GM19463 (cell line): ENCODE measurements at regions not wholly inside any gene's neighbourhood (a gene's known extent, or its start where the extent isn't known, plus 50 kb on each side); places are given as distances from the start of the nearest gene placed in this dataset.
"Not testable (repeated sequence)": the region's sequence is repeated elsewhere in the genome, so short reads cannot be mapped to it uniquely, and the experiment has no call there.

ENCODE experiments used
- ATAC-seq: cut with Tn5 transposase; IDR thresholded peaks from one replicate; pipeline ENCODE4 v1.9.1; 2021; ENCODE audit warnings: mild to moderate bottlenecking, moderate library complexity; ENCODE audit not compliant: unreplicated experiment

DNA sequence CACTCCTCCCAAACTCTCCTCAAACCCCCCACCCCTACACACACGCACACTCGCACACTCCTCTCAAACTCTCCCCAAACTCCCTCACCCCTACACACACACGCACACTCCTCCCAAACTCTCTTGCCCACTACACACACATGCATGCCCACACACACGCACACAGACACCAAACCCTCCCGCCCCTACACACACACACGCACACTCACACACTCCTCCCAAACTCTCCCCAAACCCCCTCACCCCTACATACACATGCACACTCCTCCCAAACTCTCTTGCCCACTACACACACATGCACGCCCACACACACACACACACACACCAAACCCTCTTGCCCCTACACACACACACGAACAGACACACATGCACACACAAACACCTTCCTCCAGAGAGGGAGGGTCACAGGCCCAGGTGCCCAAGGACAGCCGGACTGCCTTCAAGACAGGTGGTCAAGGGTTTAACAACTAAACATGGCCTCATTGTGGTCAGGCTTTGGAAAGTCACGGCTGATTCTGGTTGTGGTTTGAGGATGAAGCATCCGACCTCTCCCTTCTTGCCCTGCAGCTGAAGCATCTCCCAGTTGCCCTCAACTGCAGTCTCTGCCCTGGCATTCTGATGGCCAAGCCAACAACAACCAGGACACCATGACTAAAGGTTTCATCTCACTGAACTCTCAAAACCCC lies 72.3 kb upstream of the SNTG2 start:
- ATAC-seq, result no peak

DNA sequence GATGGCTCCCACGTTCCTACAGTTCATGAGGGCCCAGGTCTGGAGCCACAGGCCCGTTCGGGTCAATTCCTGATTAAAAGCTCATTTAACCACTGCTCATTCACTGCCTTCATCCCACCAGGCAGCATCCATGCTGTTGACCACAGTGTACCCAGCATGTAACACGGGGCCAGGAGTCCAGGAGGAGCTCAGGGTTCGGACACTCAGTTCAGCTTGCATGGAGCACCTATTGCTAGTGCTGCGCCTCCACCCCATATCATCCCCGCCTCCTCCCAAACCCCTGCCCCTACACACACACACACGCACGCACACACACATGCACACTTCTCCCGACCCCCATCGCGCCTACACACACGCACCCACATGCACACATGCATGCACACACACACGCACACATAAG lies 72.9 kb upstream of the SNTG2 start:
- ATAC-seq, result no peak

DNA sequence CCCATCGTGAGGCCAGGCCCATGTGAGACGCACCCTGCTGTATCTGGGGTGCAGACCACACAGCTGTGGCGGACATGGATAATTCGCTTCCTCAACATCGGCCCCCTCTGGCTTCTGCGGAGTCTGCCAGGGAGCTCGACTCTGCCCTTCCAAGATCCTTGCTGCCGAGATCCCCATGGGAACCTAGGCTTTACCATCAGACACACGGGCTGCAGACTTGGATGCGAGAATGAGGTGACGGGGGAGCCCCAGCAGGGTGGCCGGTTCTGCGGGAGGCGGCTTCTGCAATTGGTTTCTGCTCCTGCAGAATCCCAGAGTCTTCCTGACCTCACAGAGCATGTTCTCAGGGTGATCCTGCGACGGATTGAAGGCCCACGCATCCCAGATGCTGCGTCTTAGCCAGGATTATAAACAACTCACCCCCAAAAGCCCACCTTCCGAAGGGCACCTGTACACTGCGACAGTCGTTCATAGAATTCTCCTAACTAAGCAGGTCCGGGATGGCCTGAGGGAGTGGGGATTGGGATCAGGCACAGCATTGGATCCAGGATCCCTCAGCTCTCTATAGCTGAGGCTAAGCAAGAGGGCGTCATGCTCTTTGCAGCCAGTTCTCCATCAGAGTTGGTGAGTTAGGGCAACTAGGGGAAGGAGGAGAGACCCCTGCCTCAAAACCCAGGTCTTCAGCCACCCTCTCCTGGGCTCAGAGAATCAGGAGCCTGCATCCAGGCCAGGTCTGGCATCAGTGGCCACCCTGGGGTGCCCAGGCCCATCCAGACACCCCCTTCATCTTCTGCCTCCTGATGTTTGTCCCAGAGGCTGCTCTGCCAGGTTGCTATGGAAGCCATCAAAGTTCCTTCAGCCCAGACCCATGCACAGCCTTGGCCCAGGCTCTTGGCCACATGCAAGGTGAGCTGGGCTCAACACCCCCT lies 74.7 kb upstream of the SNTG2 start:
- no peak for ATAC-seq

DNA sequence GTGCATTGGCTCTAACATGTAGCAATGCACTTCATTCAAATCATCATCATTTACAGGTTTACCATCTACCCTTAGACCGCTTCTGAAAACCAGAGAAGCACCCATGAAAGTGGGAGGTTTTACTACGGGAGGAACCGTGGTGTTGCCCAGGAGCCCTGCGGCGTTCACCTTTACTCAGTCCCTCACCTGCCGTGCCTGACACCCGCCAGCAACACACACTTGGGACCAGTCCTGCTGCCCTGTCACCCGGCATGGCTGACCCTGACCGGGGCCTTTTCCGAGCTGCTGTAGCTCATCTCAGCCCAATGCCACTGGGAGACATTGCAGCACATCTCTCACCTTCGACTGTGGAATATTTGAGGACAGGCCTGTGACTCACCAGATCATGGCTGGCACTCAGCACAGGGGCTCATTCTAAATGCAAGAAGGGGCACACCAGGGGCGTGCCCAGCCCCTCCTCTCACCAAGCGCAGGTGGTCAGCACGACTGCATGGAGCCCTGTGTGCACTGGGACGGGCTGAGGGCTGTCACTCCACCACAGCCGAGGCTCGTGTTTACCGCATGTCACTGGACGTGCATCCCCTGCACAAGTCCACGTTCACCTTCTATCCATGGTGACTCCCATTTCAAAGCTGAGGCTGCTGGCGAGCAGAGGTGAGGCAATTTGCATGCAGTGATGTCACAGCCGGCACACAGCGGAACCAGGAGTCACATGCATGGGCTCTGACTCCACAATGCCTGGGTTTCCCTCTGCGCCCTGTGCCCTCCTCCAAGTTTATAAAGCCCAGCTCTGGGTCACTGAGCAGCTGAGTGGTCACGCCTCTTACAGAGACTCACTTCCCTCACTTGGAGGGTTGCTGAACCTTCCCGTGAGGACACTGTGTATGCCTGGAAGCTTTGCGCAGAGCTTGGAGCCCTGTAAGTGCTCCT lies 76.7 kb upstream of the SNTG2 start:
- ATAC-seq, result no peak

DNA sequence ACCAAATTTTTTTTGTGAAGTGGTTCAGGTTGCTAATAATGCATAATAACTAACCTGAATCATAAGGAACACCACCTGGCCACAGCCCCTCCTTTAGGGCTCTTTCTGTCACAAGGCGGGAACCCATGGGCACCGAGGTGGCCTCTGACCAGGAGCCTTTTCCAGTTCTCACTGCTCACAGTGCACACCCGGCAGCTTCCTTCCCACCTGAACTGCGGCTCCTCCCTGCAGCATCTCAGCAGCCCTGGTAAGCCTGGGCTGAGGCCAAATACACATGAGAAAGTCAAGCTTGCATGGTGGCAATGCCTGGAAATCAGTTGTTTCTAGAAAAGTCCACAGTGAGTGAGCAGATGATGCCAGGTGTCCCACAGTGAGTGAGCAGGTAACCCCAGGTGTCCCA lies 77.6 kb upstream of the SNTG2 start:
- no peak for ATAC-seq

DNA sequence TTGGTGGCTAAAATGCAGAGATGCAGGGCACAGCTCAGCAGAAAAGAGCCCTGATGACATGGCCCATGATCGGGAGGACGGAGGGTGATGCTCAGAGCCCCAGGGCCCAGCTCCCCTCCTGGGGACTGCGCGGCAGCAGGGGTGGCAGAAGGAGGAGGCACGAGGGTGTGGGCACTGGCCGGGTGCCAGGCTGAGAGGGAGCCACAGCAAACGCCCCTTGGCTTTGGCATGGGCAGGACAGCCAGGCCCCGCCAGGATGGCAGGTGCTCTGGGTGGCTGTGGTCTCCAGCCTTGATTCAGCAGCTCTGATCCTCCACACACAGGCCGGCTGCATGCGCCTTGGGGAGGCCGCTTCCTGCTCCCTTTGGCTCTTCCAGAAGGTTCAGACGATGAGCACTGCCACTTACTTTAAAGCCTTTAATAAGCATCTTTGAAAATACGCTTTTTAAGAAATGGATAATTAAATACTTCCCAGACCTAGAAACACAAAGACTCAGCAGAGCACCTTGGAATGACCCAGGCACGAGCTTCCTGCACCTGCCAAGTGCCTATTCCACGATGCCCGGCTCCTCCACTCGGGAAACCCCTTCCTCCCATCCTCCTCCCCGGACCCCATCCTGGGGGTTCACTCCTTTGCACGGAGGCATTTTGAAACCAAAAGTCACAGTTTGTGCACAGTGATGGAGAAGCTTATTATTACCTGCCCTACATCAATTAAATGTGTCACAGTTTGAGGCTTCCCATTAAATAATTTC lies 78.5 kb upstream of the SNTG2 start:
- no peak for ATAC-seq

DNA sequence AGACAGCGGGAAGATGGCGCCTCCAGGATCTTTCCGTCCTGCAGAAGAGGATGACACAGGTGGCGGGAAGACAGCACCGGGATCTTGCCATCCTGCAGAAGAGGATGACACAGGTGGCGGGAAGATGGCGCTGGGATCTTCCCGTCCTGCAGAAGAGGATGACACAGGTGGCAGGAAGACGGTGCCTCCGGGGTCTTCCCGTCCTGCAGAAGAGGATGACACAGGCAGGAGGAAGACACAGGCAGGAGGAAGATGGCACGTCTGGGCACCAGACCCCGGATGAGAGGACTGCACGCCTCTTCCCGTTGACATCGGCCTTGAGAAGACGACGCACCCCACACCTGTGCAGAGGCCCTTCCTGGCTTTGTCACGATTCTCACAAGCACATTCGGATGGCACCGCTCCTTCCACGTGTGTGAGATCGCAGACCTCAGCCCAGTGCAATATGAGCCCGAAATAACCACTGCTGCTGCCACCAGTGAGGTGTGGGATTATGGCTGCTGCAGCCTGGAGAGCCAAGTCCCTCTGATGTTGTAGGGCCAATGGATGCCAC lies 79.4 kb upstream of the SNTG2 start:
- no peak for ATAC-seq

DNA sequence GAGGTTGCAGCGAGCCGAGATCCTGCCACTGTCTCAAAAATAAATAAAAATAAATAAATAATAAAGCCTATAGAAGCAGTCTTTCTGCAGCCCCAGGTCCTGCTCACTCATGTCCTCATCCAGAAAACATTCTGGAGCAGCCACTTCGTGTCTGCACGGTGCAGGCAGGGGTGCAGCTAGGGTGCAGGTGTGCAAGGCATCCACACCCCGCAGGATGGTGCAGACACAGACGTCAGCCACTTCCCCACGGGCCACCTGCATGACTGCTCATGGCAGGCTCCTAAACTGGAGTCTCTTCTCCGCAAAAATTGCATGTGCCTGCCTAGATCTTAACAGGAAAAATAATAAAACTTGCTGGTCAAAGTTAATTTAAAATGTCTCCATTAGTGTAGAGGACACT lies 80.2 kb upstream of the SNTG2 start:
- no peak for ATAC-seq

DNA sequence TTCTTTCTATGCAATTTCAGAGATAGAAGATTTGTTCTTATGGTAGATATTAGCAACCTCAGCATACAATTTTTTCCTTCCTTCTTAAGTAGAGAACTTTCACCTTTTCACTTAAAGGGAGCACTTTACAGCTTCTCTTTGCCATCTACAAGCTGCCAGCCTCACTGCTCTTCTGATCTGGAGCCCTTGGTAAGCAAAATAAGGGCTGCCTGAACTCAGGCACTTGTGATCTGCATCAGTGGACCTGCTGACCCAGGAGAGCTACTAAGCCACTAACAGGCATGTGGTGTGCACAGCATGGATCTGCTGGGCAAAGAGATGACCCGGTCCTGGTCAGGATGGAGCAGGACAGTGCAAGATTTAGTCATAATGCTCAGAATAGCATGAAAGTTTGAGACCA lies 80.8 kb upstream of the SNTG2 start:
- no peak for ATAC-seq

DNA sequence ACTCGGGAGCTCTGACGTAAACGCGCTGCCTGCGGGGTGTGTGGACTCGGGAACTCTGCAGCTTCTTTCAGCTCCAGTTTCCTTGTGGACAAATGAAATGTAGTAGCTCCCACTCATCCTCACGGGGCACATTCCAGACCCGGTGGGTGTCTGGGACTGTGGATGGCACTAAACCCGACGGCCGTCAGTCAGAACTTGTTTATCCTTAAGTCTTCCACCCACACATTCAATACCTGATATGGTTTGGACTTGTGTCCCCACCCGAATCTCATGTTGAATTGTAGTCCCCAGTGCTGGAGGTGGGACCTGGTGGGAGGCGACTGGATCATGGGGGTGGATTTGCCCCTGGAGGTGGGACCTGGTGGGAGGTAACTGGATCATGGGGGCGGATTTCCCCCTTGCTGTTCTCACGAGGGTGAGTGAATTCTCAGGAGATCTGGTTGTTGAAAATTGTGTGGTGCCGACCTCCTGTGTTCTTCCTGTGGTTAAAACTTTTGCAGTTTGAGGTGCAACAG lies 81.2 kb upstream of the SNTG2 start:
- no peak for ATAC-seq

DNA sequence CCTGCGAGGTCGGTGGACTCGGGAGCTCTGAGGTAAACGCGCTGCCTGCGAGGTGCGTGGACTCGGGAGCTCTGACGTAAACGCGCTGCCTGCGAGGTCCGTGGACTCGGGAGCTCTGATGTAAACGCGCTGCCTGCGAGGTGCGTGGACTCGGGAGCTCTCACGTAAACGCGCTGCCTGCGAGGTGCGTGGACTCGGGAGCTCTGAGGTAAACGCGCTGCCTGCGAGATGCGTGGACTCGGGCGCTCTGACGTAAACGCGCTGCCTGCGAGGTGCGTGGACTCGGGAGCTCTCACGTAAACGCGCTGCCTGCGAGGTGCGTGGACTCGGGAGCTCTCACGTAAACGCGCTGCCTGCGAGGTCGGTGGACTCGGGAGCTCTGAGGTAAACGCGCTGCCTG lies 81.8 kb upstream of the SNTG2 start:
- ATAC-seq, result not testable (repeated sequence)

DNA sequence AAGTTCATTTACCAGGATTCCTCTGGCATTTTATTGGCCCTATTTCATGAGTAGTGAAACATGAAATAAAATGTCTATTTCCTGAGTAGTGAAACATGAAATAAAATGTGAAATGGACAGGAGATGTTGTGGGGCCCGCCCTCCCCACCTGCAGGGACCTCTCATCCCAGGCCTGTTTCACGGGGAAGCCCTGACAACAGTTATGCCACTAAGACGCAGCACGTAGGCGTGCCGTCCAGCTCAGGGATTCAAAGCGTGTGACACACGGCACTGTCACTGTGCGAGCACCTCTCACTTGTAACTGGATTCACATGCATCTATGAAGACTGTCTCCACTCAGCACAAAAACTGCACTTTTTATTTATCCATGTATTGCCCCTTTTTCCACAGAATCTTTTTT lies 83.4 kb upstream of the SNTG2 start:
- no peak for ATAC-seq

DNA sequence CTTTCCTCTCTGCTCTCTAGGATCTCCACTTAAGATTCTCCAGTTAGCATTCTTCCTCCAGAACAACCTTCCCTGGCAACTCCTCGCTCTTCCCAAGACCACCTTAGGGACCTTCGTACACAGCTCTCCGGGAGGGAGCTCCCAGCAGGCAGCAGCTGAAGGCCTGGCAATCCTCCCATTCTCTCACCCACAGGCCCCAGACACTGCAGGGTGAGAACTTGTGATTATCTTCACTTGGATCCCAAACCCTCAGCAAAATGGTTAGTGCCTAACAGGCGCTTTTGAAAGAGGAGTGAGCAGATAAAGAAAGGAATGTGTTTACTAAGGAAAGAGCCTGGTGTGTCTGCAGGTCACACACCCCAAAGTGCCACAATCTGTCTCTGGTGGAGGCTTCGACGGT lies 83.8 kb upstream of the SNTG2 start:
- no peak for ATAC-seq

DNA sequence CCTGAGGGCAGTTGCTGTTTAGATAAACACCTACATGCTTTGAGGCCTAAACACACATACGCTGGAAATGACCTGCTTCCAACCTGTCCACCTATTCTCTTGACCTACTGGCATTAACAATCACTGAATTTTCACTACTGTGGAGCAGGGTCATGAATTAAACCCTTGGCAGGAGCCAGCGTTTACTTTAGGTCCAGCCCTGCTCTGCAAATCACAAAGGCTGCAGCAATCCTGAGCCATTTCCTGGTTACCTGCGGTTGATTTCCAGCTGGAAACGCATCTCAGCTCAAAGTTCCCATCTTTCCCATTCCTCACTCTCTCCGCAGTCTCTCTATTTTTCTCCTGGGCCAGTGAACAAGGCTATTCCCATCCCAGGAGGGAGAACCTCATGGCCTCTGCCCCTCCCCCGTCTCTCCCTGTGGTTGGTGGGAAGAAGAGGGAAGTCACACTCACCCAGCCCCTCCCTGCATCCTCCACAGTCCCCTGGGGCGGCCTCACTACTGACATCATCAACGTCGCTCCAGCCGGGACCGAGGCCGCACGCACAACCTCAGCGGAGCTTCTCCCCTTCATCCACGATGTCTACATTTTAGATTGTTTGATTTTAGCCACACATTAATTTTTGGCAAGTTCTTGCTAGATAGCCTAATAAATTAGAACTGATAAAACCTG lies 84.5 kb upstream of the SNTG2 start:
- ATAC-seq, result no peak

DNA sequence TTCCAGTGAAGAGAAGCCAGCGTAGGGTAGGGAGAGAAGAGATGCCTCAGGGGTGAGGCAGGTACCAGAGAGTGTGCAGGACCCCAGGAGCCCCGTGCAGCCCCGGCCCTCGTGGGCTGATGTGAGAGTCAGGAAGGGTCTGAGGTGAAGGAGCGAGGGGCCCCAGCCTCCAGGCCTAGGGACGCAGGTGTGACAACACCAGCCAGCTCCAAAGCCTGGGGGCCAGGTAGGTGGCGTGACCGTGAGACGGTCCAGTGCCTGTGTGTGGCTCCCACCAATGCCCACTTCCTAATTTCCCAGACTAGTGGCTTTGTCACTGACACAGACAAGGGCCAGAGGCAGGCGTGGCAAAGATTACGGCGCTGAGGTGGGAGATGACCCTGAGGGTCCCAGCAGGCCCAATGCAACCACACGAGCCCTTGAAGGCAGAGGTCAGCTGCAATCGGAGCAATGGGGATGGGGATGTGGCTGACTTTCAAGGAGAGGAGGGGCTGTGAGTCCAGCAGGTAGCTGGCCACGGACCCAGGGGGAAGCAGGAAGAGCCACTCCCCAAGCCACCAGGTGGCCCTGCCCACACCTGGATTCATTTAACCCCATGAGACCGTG lies 86.0 kb upstream of the SNTG2 start:
- ATAC-seq, result no peak

DNA sequence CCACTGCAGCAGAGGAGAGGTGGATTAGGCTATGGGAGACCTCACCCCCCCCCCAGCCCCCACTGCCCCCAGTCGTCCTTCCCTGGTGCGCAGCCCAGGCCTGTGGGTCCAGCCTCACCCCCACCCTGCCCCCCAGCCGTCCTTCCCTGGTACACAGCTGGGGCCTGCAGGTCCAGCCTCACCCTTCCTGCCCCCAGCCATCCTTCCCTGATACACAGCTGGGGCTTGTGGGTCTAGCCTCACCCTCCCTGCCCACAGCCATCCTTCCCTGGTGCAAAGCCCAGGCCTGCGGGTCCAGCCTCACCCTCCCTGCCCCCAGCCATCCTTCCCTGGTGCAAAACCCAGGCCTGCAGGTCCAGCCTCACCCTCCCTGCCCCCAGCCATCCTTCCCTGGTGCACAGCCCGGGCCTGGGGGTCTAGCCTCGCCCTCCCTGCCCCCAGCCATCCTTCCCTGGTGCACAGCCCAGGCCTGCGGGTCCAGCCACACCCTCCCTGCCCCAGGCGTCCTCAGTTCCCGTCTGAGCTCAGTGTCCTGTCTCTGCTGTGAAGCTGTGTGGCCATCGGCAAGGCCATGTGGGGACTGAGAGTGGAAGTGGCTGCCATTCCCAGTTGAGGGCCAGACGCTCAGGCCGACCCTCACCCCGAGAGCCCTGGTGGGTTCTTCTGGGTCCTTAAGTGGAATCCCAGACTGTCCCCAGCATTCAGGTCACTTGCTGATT lies 86.8 kb upstream of the SNTG2 start:
- ATAC-seq, result no peak

DNA sequence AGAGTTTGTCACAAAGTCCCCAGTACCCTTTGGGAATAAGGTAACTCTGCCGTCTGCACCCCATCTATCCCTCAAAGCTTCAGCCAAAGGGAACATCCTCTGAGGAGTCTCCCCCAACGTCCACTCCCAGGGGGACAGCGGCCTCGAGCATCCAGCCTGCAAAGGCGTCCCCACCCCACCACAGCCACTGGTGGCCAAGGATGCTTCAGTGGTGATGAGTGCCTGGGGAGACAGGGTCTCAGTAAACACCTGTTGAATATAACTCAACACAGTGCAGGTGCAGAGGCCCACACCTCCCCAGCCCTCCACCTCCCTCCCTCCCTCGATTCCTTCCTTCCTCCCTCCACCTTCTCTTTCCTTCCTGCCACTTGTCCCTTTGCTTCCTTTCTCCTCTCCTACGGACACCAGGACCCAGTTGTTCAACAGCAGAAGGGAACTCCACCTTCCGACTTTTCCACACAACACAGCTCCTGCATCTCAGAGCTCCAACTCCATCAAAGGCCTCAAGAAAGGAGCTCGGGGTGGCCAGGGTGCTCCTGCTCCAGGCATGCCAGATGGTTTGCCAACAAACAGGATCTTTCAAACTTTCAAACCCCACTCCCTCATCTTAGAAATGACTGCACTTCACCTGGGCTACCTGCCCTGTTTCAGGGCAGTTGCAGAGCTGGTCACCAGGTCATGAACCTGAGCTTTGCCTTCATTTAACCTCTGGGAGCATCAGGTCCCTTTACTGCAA lies 87.8 kb upstream of the SNTG2 start:
- no peak for ATAC-seq

DNA sequence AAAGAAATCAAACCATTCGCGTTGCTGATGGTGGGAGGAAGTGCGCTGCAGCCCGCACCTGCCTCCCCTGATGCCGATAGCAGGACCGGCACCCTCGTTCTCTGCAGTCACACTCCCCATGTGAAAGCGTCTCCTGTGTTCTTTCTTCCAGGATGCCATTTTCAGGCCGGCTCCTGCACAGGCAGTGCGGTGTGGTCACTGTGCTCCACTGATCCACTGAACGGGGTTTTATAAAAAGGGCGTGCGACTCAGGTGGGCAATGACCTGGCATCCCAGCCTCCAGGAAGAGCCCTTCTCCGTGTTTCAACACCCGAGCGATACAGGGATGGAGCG lies 88.3 kb upstream of the SNTG2 start:
- ATAC-seq, result no peak
